CD4-positive, alpha-beta T cell treated with Interleukin-4 for 1 hour (primary cell): ENCODE measurements at regions not wholly inside any gene's neighbourhood (a gene's known extent, or its start where the extent isn't known, plus 50 kb on each side); places are given as distances from the start of the nearest gene placed in this dataset.

Experiments used
- DNase-seq, 2 donors: peaks; one replicate each; pipeline ENCODE4 v3.0.0-alpha.2; 2020 to 2022

DNA sequence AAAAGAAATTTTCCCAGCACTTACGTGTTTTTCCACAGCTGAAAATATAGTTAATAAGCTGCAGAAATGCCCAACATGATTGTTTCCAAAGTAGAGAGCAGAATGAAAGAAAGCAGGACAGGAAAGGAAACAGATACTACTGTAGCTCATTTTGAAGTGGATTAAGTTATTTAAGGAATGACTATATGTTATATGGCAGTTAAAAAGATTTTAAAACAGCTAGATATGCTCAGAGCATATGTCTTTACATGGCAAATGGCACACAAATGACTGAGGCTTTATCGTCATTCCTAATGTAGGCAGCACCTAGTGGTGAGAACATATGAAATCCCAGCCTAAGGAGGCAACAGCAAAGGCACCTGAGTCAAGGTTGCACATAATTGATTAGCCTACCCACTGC lies 106.6 kb upstream of the SEMA6D start:
- DNase-seq = no peak

DNA sequence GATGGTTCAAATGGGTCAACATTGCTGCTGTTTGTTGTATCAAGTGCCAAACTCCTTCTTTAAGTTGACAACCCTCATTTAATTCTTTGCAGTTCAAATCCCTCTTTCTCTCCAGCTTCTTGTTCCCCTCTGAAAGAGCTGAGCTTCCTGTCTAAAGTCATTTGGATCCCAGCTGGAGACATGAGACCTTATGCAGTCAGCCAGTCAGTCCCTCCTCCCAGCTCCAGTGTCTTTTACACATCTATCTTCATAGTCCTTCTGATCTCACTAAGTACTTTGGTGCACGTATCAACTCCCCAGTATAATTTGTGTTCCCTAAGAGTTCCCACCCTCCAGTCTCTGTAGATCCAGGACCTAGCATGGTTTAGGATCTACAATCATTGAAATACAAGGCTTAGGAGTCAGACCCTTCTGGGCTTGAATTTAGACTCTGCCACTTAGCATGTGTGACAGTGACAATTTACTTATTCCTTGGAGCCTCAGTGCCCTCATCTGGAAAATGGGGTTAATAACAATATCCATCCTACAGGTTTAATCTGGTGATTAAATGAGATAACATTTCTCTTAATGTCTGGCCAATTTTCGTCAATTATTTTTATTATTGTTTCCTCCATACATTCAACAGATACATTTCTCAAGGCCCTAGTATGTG lies 102.8 kb upstream of the SEMA6D start:
- no peak for DNase-seq

DNA sequence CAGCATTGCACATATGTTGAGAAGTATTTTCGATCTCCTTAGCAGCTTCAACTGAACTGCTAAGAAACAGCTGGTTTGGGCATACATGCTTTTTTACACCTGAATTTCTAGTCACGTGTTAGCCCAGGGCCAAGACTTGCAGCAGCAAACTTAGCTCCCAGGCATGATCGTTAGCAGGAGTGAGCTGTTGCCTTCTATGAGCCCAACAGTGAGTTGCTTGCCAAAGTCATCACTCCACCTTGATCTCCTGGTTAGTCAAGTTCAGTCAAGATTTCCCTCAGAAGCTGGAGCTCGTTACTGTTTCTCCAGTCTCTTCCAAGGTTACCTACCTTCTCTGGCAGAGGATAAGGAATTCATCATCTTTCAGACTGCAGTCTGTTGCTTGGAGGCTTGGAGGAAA lies 100.4 kb upstream of the SEMA6D start:
- DNase-seq = no peak

- DNase-seq = no peak
These were observed 99.1 kb upstream of the SEMA6D start for GRCh38 chr15:47618241-47618640.

DNA sequence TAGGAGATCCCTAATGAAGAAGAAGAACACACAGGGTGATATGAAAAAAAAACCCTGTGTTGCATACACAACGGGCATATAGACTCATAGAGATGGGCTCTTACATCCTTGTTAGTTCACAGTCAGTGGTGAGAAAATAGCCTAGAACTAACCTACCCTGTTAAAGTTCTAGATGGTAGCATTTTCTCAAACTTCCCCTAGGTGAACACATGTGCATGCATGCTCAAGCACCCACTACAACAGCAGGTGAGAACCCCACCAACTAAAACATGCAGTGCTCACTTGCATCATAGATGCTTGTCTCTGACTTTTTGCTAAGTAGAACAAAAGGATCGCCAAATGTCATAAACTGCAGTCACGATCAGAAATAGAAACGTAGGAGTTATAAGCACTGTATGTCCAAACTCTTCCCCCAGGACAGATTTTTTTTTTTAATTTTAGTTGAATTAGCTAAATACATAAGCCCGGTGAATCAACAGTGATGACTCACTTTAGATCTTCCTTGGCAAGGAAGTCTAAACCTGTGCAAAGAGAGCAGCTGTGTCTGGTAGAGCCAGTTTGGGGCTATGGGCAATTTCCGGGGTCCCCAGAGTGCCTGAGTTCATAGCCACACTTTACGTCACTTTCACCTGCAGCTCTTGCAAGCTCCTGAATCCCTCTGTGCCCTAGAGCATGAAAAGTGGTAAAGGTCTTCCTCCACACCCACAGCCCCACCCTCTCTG lies 96.2 kb upstream of the SEMA6D start:
- DNase-seq = no peak

GRCh38 chr15:47622055-47622454 lies 95.2 kb upstream of the SEMA6D start:
- no peak for DNase-seq

DNA sequence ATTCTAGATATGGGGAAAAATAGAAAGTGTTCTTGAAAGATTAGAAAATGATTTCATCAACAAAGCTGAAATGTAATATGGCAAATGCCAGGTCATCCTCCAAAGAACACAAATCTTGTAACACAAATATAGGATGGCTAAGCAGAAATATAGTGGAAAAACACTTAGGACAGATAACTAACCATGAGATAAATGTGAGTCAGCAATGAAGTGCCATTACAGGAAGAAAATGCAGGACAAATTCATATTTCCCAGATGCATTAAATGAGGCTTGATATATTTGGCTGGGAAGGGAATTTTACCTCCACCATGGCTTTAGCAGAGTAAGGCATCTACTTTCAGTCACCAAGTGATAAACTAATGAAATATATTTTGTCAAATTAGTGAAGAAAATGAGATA lies 92.8 kb upstream of the SEMA6D start:
- DNase-seq = no peak

- DNase-seq = no peak
These were observed 78.3 kb upstream of the SEMA6D start for GRCh38 chr15:47639042-47639441.

GRCh38 chr15:47640079-47640478 lies 77.2 kb upstream of the SEMA6D start:
- no peak for DNase-seq

DNA sequence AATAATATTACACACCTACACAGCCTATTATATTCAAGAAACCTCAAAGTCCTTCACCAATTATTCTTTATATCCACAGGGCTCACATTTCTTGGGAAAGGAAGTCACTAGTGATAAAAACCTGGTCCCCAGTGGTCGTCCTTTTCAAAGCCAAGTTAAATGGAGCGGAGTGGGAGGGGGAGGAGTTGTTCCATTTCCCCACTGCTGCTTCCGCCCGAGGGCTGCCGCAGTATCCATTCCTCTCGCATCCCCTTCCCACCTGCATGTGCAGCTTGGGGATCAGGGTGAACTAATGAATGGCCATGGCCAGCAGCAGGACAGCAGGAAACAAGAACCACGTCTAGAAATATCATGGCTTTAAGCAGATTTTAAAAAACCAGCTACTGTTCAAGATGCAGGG lies 76.4 kb upstream of the SEMA6D start:
- no peak for DNase-seq

GRCh38 chr15:47644722-47645121 lies 72.6 kb upstream of the SEMA6D start:
- DNase-seq = no peak

- no peak for DNase-seq
These were observed 66.7 kb upstream of the SEMA6D start for GRCh38 chr15:47650564-47650963.

- DNase-seq = no peak
These were observed 65.0 kb upstream of the SEMA6D start for GRCh38 chr15:47652328-47652727.

DNA sequence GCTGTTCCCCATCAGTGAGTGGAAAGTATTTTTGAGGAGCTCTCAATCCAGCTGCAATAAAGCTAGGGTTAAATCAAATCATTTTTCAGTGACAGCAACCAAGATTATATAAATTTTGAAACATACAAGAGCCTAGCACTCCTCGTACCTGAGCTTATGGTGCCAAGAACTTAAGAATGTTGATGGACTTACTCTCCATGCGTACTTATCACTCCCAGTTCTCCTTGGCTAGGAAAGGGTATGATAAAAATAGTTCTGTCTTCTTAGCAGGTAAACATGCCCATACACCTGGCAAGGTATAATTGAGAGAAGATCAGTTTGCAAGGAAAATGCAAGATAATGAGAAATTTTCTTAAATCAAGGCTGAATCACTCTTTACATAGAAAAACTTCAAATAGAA lies 64.5 kb upstream of the SEMA6D start:
- DNase-seq = no peak

- DNase-seq = no peak
These were observed 55.6 kb upstream of the SEMA6D start for GRCh38 chr15:47661661-47662180.

DNA sequence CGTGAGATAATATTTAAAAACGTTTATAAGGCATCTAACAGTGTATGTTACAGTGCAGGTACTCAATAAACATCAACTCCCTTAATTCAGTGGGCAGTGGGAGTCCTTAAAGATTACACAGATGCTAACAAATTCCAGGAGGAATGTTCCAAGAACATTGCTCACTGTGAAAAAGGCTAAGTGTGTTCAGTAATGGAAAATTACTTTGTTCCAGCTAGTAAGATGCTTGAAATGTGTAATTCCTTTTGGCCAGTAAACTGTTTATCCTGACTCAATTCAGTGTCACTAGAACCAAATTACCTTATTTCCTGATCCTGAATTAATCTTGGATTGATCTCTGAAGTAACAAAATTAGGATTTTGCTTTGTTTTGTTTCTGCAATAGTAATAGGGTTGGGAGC lies 54.2 kb upstream of the SEMA6D start:
- DNase-seq = no peak
